ENCODE measurements at regions not wholly inside any gene's neighbourhood (a gene's known extent, or its start where the extent isn't known, plus 50 kb on each side); places are given as distances from the start of the nearest gene placed in this dataset.

GRCh38 chr16:77650761-77651160, 71.6 kb upstream of the NUDT7 start:
- TF ChIP-seq, protein P1, sequence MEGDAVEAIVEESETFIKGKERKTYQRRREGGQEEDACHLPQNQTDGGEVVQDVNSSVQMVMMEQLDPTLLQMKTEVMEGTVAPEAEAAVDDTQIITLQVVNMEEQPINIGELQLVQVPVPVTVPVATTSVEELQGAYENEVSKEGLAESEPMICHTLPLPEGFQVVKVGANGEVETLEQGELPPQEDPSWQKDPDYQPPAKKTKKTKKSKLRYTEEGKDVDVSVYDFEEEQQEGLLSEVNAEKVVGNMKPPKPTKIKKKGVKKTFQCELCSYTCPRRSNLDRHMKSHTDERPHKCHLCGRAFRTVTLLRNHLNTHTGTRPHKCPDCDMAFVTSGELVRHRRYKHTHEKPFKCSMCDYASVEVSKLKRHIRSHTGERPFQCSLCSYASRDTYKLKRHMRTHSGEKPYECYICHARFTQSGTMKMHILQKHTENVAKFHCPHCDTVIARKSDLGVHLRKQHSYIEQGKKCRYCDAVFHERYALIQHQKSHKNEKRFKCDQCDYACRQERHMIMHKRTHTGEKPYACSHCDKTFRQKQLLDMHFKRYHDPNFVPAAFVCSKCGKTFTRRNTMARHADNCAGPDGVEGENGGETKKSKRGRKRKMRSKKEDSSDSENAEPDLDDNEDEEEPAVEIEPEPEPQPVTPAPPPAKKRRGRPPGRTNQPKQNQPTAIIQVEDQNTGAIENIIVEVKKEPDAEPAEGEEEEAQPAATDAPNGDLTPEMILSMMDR (IDR thresholded peaks at IDR 0.05), result no peak
- TF ChIP-seq POLR2AphosphoS5 (IDR thresholded peaks at IDR 0.05), result no peak

Measured in transverse colon (tissue), 4 donors.